ENCODE measurements at regions not wholly inside any gene's neighbourhood (a gene's known extent, or its start where the extent isn't known, plus 50 kb on each side); places are given as distances from the start of the nearest gene placed in this dataset.

DNA sequence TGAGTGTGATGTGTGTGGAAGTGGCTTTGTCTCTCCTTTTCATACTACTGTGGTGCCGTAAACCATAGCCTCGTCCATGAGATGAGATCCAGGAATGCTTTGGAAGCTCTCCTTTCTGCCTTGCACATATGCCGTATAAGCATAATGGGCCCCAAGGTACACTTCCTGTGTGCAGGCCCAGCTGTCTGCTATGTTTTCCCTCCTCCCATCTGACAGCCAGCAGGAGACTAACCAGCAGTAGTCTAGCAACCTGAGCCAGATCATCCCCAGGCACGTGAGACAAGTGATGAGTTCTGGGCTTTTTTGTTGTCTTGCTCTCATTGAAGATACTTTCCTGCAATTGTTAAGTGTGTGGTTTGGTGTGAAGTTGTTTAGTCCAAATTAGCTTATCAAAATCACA, 555.5 kb upstream of the LRRTM4 start:
- DNase-seq (no peak), ATAC-seq (replicated peaks in 1 of 2) (no peak)
- no peak overlapping the region for H3K4me3 Mint-ChIP-seq
- H3K36me3 Mint-ChIP-seq (ENCODE audit: insufficient read depth in 2 of 2): peaks cover 1 to 2% of the 10 kb centered on the region in 2 donors
- no peaks in the 10 kb centered on the region for H3K27me3 Mint-ChIP-seq (ENCODE audit: low read depth)
- H3K27ac Mint-ChIP-seq: no peak overlapping the region
- H3K4me1 Mint-ChIP-seq (ENCODE audit: low read depth): no peaks in the 10 kb centered on the region
- peaks cover 10 to 18% of the 10 kb centered on the region in 2 donors for H3K9me3 Mint-ChIP-seq

GRCh38 chr2:78082555-78082954, 560.4 kb upstream of the LRRTM4 start:
- H3K4me1 Mint-ChIP-seq (ENCODE audit: low read depth): no peaks in the 10 kb centered on the region
- H3K27ac Mint-ChIP-seq: no peak overlapping the region
- no peak for ATAC-seq (replicated peaks in 1 of 2)
- no peaks in the 10 kb centered on the region for H3K27me3 Mint-ChIP-seq (ENCODE audit: low read depth)
- no peaks in the 10 kb centered on the region for H3K36me3 Mint-ChIP-seq (ENCODE audit: insufficient read depth in 2 of 2)
- H3K4me3 Mint-ChIP-seq: no peak overlapping the region
- no peak for DNase-seq
- peaks cover 4 to 14% of the 10 kb centered on the region in 2 donors for H3K9me3 Mint-ChIP-seq

DNA sequence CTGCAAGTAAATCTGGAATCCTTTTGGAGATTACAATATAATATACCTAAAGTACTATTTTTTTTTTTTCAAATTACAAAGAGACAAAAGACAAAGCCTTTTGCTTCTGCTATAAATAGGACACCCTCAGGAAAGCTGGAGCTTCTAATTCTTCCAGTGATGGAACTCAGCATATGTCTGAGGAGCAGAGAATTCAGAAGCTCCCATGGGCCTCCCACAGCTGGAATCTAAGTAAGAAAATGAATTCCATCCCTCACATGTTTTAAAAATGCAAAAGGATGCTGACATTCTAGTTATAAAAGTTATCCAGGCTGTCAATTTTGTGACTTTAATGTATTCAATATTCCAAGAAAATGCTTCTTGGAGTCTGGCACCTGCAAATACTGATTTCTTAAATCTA, 571.3 kb upstream of the LRRTM4 start:
- H3K27me3 Mint-ChIP-seq (ENCODE audit: low read depth): no peaks in the 10 kb centered on the region

GRCh38 chr2:78109272-78109671, 587.1 kb upstream of the LRRTM4 start:
- peaks cover 0 to 2% of the 10 kb centered on the region in 2 donors for H3K36me3 Mint-ChIP-seq (ENCODE audit: insufficient read depth in 2 of 2)
- DNase-seq (no peak), ATAC-seq (replicated peaks in 1 of 2) (no peak)
- no peak overlapping the region for H3K27ac Mint-ChIP-seq
- no peaks in the 10 kb centered on the region for H3K4me1 Mint-ChIP-seq (ENCODE audit: low read depth)
- peaks cover 4 to 15% of the 10 kb centered on the region in 2 donors for H3K9me3 Mint-ChIP-seq
- H3K4me3 Mint-ChIP-seq: no peak overlapping the region
- H3K27me3 Mint-ChIP-seq (ENCODE audit: low read depth): no peaks in the 10 kb centered on the region

More for the DNA sequence above, 571.3 kb upstream of the LRRTM4 start:
- ATAC-seq (replicated peaks in 1 of 2) (no peak), DNase-seq (no peak)
- no peak overlapping the region for H3K27ac Mint-ChIP-seq
- peaks cover 0 to 1% of the 10 kb centered on the region in 2 donors for H3K36me3 Mint-ChIP-seq (ENCODE audit: insufficient read depth in 2 of 2)
- no peaks in the 10 kb centered on the region for H3K4me1 Mint-ChIP-seq (ENCODE audit: low read depth)
- H3K9me3 Mint-ChIP-seq: peaks cover 0 to 3% of the 10 kb centered on the region in 2 donors
- H3K4me3 Mint-ChIP-seq: no peak overlapping the region

DNA sequence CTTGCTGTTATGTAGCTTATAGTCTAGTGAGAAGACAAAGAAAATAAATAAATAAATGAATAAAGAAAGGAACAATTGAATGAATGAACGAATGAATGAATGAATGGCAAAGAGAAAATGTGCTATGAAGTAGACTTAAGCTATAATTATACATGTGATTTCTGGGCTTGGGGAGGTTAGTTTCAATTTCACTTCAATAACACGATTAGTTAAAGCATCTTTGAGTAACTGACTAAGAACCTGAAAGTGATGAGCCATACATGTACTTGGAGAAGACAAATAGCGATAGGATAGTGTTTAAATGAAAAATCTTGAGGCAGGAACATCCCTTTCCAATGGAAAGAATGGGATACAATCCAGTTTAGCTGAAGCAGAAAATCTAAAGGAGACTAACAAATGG, 593.1 kb upstream of the LRRTM4 start:
- Mint-ChIP-seq H3K27me3 (ENCODE audit: low read depth) (no peaks in the 10 kb centered on the region), H3K4me1 (ENCODE audit: low read depth) (no peaks in the 10 kb centered on the region), H3K36me3 (ENCODE audit: insufficient read depth in 2 of 2) (no peaks in the 10 kb centered on the region), H3K9me3 (peaks cover 12 to 17% of the 10 kb centered on the region in 2 donors), H3K4me3 (no peak overlapping the region), H3K27ac (no peak overlapping the region)
- no peak for DNase-seq
- ATAC-seq (replicated peaks in 1 of 2): no peak

- no peaks in the 10 kb centered on the region for H3K4me1 Mint-ChIP-seq (ENCODE audit: low read depth)
- H3K9me3 Mint-ChIP-seq: peaks cover 12 to 14% of the 10 kb centered on the region in 2 donors
- no peaks in the 10 kb centered on the region for H3K36me3 Mint-ChIP-seq (ENCODE audit: insufficient read depth in 2 of 2)
- ATAC-seq (replicated peaks in 1 of 2): no peak
- no peak overlapping the region for H3K27ac Mint-ChIP-seq
- no peak for DNase-seq
- no peak overlapping the region for H3K4me3 Mint-ChIP-seq
- no peaks in the 10 kb centered on the region for H3K27me3 Mint-ChIP-seq (ENCODE audit: low read depth)
Observed at GRCh38 chr2:78118037-78118436, 595.9 kb upstream of the LRRTM4 start.

GRCh38 chr2:78120275-78120674, 598.1 kb upstream of the LRRTM4 start:
- Mint-ChIP-seq H3K27me3 (ENCODE audit: low read depth) (no peaks in the 10 kb centered on the region), H3K9me3 (peaks cover 8 to 11% of the 10 kb centered on the region in 2 donors), H3K27ac (no peak overlapping the region), H3K4me3 (no peak overlapping the region), H3K4me1 (ENCODE audit: low read depth) (no peaks in the 10 kb centered on the region), H3K36me3 (ENCODE audit: insufficient read depth in 2 of 2) (no peaks in the 10 kb centered on the region)
- DNase-seq: no peak
- ATAC-seq (replicated peaks in 1 of 2): no peak

GRCh38 chr2:78125042-78125441, 602.9 kb upstream of the LRRTM4 start:
- no peaks in the 10 kb centered on the region for H3K4me1 Mint-ChIP-seq (ENCODE audit: low read depth)
- no peaks in the 10 kb centered on the region for H3K27me3 Mint-ChIP-seq (ENCODE audit: low read depth)
- no peaks in the 10 kb centered on the region for H3K36me3 Mint-ChIP-seq (ENCODE audit: insufficient read depth in 2 of 2)
- ATAC-seq (replicated peaks in 1 of 2) (no peak), DNase-seq (no peak)
- H3K4me3 Mint-ChIP-seq: no peak overlapping the region
- no peak overlapping the region for H3K27ac Mint-ChIP-seq
- peaks cover 5 to 6% of the 10 kb centered on the region in 2 donors for H3K9me3 Mint-ChIP-seq

DNA sequence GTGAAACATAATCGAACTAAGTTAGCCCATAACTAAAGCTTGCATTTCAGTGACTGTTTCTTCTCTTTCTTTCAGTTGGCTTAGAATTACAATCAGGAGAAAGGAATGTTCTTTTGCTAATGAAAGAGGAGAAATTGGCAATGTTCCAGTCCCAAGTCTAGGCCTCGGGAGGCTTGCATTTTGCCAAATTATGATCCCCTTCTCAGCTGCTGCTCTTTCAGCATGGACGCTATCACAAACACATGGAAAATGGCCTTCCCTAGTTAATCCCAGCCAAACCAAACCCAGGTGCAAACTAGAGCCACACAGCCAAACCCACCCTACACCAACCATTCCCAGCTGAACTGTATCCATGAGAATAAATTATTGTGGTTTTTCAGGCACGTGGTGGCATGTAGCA, 605.2 kb upstream of the LRRTM4 start:
- no peak for DNase-seq
- no peaks in the 10 kb centered on the region for H3K36me3 Mint-ChIP-seq (ENCODE audit: insufficient read depth in 2 of 2)
- no peaks in the 10 kb centered on the region for H3K4me1 Mint-ChIP-seq (ENCODE audit: low read depth)
- H3K27me3 Mint-ChIP-seq (ENCODE audit: low read depth): no peaks in the 10 kb centered on the region
- ATAC-seq (replicated peaks in 1 of 2): no peak
- no peak overlapping the region for H3K4me3 Mint-ChIP-seq
- peaks cover 6 to 7% of the 10 kb centered on the region in 2 donors for H3K9me3 Mint-ChIP-seq
- no peak overlapping the region for H3K27ac Mint-ChIP-seq

DNA sequence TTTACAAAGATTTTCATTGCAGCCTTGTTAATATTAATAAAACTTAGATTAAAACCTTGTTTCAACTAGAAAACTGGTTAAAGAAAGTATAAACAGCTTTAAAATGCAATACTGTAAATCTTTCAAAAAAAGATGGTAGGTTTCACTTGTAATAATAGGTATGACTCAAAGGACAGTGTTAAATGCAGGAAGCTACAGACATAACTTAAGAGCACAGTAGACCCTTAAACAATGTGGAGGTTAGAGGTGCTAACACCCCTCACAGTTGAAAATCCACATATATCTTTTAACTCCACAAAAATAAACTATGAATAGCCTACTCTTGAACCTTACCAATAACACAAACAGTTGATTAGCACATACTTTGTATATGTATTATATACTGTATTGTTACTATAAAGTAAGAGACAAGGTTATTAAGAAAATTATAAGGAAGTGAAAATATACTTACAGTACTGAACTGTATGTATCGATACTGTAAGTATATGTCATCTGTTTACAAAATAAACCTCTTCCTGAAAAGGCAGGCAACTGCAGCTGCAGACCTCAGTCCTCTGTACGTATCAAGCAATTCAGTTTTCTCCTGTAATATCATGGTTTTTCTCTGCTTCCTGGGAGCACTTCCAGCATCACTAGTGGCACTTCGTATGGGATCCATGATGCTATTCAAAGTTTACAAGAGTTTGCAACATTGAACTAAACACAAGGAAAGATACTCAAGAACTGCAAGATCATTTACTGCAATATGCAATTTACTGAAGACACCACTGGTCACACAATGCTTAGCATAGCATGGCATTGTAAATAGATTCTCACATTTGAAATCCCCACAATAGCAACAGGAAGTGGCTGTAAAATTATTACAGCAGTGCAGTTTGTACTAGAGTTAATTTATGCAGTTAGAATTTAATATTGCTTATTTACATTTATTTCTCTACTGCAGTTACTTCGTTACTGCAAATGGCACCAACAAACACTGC, 610.5 kb upstream of the LRRTM4 start:
- H3K27me3 Mint-ChIP-seq (ENCODE audit: low read depth): no peaks in the 10 kb centered on the region
- no peak overlapping the region for H3K27ac Mint-ChIP-seq
- DNase-seq (no peak), ATAC-seq (replicated peaks in 1 of 2) (no peak)
- no peaks in the 10 kb centered on the region for H3K4me1 Mint-ChIP-seq (ENCODE audit: low read depth)
- no peak overlapping the region for H3K4me3 Mint-ChIP-seq
- H3K36me3 Mint-ChIP-seq (ENCODE audit: insufficient read depth in 2 of 2): no peaks in the 10 kb centered on the region
- peaks cover 5 to 13% of the 10 kb centered on the region in 2 donors for H3K9me3 Mint-ChIP-seq

- H3K9me3 Mint-ChIP-seq: no peaks in the 10 kb centered on the region
- H3K27ac Mint-ChIP-seq: no peak overlapping the region
- H3K36me3 Mint-ChIP-seq (ENCODE audit: insufficient read depth in 2 of 2): no peaks in the 10 kb centered on the region
- ATAC-seq (replicated peaks in 1 of 2): no peak
- H3K4me3 Mint-ChIP-seq: no peak overlapping the region
- no peak for DNase-seq
- H3K27me3 Mint-ChIP-seq (ENCODE audit: low read depth): no peaks in the 10 kb centered on the region
- no peaks in the 10 kb centered on the region for H3K4me1 Mint-ChIP-seq (ENCODE audit: low read depth)
Observed at GRCh38 chr2:78145395-78145996, 623.3 kb upstream of the LRRTM4 start.

GRCh38 chr2:78145997-78146722, 624.0 kb upstream of the LRRTM4 start:
- DNase-seq: no peak
- no peaks in the 10 kb centered on the region for H3K4me1 Mint-ChIP-seq (ENCODE audit: low read depth)
- no peak overlapping the region for H3K27ac Mint-ChIP-seq
- H3K27me3 Mint-ChIP-seq (ENCODE audit: low read depth): no peaks in the 10 kb centered on the region
- H3K36me3 Mint-ChIP-seq (ENCODE audit: insufficient read depth in 2 of 2): no peaks in the 10 kb centered on the region
- no peak overlapping the region for H3K4me3 Mint-ChIP-seq
- ATAC-seq (replicated peaks in 1 of 2): no peak
- H3K9me3 Mint-ChIP-seq: no peaks in the 10 kb centered on the region

DNA sequence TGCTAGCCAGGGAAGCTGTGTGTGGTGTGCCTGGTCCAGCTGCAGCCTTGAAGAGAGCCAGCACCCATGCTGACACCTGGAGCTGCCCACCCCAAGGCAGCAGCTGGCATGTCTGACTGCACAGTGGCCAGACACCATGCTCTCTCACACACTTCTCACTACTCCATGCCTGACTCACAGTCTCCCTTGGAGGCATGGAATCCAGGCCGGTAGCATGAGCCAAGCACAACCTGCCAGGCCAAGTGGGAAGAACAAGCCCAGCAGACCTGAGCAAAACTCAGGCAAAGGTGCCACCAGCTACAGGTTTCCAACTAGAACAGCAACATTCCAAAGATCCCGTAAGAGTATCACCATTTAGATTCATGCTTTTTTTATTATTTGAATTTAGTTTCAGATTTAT, 625.3 kb upstream of the LRRTM4 start:
- H3K27ac Mint-ChIP-seq: no peak overlapping the region
- no peaks in the 10 kb centered on the region for H3K36me3 Mint-ChIP-seq (ENCODE audit: insufficient read depth in 2 of 2)
- no peaks in the 10 kb centered on the region for H3K27me3 Mint-ChIP-seq (ENCODE audit: low read depth)
- no peak for ATAC-seq (replicated peaks in 1 of 2)
- no peak for DNase-seq
- H3K4me3 Mint-ChIP-seq: no peak overlapping the region
- H3K4me1 Mint-ChIP-seq (ENCODE audit: low read depth): no peaks in the 10 kb centered on the region
- no peaks in the 10 kb centered on the region for H3K9me3 Mint-ChIP-seq
